ENCODE measurements at regions not wholly inside any gene's neighbourhood (a gene's known extent, or its start where the extent isn't known, plus 50 kb on each side); places are given as distances from the start of the nearest gene placed in this dataset.
A peak's percentile ranks its signal among the peaks of the same experiment; 100 is the strongest.

DNA sequence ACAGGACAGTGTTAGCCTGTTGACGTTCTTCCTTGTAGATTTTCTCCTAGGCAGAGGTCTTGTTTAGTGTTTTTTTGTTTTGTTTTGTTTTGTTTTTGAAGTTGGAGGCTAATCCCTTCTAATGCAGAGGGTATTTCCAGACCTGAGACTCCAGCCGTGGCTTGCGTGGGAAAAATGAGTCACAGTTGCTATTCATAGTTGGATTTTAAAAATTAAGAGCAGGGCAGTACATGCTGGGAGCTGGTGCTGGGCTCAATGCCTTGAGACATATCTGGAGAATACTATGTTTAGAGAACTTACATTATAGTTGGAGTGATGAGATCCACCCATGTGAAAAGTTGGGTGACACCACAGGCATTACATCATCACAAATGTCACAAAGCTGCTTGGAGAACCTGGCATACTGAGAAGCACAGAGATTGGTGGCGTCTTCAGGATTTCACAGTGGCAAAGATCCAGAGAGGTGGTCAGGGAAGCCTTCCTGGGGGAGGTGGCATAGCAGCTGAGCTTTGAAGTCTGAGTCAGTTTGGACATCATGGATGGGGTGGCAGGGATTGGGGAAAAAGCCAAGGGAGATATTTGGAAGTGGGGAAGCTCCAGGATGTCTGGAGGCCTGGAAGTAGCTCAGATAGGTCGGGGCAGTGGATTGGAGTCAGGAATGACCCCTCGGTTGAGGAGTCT, 249.4 kb downstream of the LOXHD1 start:
- TF ChIP-seq, protein P1, sequence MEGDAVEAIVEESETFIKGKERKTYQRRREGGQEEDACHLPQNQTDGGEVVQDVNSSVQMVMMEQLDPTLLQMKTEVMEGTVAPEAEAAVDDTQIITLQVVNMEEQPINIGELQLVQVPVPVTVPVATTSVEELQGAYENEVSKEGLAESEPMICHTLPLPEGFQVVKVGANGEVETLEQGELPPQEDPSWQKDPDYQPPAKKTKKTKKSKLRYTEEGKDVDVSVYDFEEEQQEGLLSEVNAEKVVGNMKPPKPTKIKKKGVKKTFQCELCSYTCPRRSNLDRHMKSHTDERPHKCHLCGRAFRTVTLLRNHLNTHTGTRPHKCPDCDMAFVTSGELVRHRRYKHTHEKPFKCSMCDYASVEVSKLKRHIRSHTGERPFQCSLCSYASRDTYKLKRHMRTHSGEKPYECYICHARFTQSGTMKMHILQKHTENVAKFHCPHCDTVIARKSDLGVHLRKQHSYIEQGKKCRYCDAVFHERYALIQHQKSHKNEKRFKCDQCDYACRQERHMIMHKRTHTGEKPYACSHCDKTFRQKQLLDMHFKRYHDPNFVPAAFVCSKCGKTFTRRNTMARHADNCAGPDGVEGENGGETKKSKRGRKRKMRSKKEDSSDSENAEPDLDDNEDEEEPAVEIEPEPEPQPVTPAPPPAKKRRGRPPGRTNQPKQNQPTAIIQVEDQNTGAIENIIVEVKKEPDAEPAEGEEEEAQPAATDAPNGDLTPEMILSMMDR (IDR thresholded peaks at IDR 0.05; ENCODE audit: low read depth, low read length, missing control alignments) = no peak
- H3K4me3 ChIP-seq (ENCODE audit: low read depth, low read length) = no peak overlapping the region
- no peak for DNase-seq (ENCODE audit: low read depth)

DNA sequence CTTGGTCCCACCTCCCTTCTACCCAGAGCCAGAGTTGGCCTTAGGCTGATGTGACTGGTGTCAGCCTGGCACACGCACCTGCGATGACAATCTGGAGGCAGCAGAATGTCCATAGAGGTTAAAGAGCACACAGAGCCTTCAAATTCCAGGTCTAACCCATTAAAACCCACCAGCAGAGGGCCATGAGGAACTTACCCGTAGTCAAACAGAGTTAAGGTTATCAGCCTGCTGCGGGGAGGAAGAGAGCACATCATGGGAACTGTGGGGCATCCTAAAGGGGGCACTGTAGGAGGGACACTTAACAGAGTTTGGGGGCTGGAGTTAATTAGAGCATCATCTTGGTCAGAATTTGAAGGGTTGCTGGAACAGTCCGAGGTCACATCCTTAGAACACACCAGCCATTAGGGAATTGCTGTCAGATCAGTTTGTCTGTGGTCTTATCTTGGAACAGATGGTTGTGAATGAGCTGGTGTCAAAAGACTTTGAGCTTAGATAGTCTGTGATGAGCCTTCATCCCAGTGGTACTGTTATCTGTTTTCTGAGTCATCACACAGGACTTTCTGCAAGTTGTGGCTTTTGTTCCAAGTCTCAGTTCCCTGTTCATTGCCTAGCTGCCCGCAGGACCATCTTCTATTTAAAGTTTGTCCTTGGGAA, 248.6 kb downstream of the LOXHD1 start:
- TF ChIP-seq, protein P1 (IDR thresholded peaks at IDR 0.05; ENCODE audit: low read depth, low read length, missing control alignments) = peak; percentile 20
- H3K4me3 ChIP-seq (ENCODE audit: low read depth, low read length) = no peak overlapping the region
- no peak for DNase-seq (ENCODE audit: low read depth)

DNA sequence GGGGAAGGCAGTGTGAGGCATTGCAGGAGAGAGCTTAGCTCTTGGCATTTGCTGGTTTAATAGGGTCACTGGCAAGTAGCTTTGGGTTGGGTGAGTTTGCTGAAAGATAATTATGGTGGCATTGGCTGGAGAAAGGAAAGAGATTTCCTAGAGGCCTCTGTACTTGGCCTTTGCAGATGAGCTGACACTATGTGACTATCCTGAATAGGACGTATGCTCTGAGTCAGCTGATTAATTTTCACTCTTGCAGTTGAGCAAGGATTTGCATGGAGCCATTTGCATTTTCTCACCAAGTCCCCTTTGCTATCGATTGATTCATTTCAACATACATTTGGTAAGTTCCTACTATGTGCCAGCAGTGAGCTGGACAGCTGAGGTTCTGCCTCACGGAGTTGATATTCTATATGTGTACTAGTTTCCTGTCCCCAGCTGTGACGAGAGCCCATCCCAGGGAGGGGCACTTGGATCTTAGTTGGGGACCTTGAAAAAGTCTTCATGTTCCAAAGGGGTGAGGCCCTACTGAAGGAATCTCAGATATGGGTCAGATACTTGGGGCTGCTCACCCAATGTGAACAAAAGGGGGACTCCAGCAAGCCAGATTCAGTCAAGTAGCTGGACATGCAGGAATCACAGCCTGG, 245.7 kb downstream of the LOXHD1 start:
- TF ChIP-seq, protein P1 (IDR thresholded peaks at IDR 0.05; ENCODE audit: low read depth, low read length, missing control alignments) = no peak
- H3K4me3 ChIP-seq (ENCODE audit: low read depth, low read length) = no peak overlapping the region
- no peak for DNase-seq (ENCODE audit: low read depth)

DNA sequence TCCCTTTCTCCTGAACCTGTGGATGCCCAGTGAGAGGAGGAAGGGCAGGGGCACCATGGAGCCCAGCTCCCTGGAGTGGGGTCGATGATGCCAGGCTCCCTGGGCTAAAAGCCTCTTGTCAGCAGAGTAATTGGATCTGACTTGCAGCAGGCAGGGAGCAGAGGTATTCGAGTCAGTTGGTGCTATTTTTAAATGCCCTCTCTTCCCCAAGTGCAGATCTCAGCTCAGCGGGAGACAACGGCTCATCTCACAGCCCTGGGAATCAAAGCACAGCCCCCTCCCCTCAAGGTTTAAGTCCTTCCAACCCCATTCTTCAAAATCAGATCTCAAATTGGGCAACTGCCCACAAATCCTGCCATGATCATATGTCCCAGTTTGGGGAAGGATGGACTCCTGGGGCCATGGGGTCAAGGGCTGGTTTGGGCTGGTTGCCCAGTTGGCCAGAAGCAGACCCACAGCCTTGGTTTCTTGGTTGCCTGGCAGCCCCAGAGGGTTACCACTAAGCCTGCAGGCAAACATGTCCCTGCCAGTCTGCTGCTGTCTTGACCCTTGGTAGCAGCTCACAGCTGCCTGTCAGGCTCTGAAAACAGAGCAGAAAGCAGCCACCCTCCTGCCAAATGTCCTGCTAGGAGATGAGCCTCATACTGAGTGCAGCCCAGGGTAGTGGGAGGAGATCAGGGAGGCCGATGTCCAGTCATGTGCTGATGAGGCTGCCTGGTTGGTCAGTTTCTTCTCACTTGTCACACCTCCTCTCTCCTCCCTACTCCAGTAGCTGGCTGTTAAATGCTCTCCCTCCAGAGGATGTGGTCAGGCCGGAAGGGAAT, 244.9 kb downstream of the LOXHD1 start:
- TF ChIP-seq, protein P1 (IDR thresholded peaks at IDR 0.05; ENCODE audit: low read depth, low read length, missing control alignments) = no peak
- DNase-seq (ENCODE audit: low read depth) = no peak
- no peak overlapping the region for H3K4me3 ChIP-seq (ENCODE audit: low read depth, low read length)

DNA sequence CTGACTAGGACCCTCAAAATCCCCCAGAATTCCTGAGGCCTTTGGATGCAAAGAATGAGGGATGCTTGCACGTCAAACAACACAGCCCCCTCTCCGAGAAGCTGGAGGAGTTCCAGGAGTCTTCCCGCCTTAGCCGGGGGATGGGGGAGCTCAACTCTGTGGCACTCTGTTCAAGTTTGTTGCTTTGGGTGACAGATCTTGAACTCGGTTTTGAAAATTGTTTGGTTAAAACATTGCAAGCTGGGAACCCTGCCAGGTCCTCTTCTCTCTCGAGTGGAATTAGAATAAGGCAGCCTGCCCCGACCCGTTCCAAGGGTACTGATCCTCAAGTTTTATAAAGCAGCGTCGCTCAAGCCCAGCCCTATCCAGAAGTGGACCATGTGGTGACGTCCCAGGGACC, 244.1 kb downstream of the LOXHD1 start:
- no peak overlapping the region for H3K4me3 ChIP-seq (ENCODE audit: low read depth, low read length)
- DNase-seq (ENCODE audit: low read depth) = no peak
- TF ChIP-seq, protein P1 (IDR thresholded peaks at IDR 0.05; ENCODE audit: low read depth, low read length, missing control alignments) = no peak

DNA sequence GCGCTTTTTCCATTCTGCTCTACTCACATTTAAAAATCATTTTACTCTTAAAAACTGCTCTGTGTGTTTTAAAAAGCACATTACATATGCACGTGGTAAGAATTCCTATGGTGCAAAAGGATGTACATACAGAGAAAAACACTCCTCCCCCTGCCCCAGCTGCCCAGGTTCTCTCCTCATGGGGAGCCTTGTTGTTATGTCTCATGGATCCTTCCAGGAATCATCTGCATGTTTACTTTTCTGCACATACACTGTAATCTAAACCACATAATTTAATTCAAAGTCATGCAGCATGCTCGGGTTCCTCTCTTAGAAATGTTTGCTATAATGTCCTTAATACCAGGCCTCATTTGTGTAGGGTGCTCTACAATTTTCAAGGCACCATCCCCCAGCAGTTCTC, 243.3 kb downstream of the LOXHD1 start:
- DNase-seq (ENCODE audit: low read depth) = no peak
- TF ChIP-seq, protein P1 (IDR thresholded peaks at IDR 0.05; ENCODE audit: low read depth, low read length, missing control alignments) = no peak
- H3K4me3 ChIP-seq (ENCODE audit: low read depth, low read length) = no peak overlapping the region

Data from GM12864 (cell line).